GM12873 (cell line): ENCODE measurements at regions not wholly inside any gene's neighbourhood (a gene's known extent, or its start where the extent isn't known, plus 50 kb on each side); places are given as distances from the start of the nearest gene placed in this dataset.

Experiments used
- CTCF ChIP-seq: IDR thresholded peaks from 2 replicates; pipeline ENCODE4 v1.5.1; 2012; ENCODE audit warnings: low read depth, mild to moderate bottlenecking, moderate library complexity, low read length, control low read depth; ENCODE audit not compliant: insufficient read depth; ENCODE audit errors: missing control alignments

GRCh38 chr14:101200650-101201516, 297.4 kb upstream of the RTL1 start:
- no peak for TF ChIP-seq CTCF

GRCh38 chr14:101201535-101202151, 298.1 kb upstream of the RTL1 start:
- TF ChIP-seq CTCF: no peak

- no peak for TF ChIP-seq CTCF
These were observed 299.3 kb upstream of the RTL1 start for GRCh38 chr14:101202627-101203404.

GRCh38 chr14:101206556-101206955, 303.0 kb upstream of the RTL1 start:
- no peak for TF ChIP-seq CTCF

GRCh38 chr14:101207041-101207440, 303.5 kb upstream of the RTL1 start:
- no peak for TF ChIP-seq CTCF

- no peak for TF ChIP-seq CTCF
These were observed 304.4 kb upstream of the RTL1 start for GRCh38 chr14:101207897-101208296.

GRCh38 chr14:101209594-101209993, 306.1 kb upstream of the RTL1 start:
- no peak for TF ChIP-seq CTCF
